ENCODE measurements at regions not wholly inside any gene's neighbourhood (a gene's known extent, or its start where the extent isn't known, plus 50 kb on each side); places are given as distances from the start of the nearest gene placed in this dataset.
A peak's percentile ranks its signal among the peaks of the same experiment; 100 is the strongest.
"Not testable (repeated sequence)": the region's sequence is repeated elsewhere in the genome, so short reads cannot be mapped to it uniquely, and the experiment has no call there.

DNA sequence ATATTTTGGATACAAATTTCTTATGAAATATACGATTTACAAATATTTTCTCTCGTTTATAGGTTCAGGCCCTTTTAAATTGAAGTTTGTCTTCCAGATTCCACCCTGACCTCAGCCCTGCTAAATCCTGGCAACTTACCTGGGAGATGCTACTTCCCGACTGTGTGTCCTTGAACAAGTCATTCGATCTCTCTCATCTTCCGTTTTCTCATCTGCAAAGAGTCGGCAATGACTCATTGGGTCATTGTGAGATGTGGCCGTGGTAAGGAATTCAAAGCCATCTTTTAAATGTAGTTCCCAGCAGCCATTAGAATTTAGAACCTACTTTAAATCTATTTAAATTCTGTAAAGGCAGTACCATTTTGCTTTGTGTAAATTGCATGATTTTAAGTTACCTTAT, 72.5 kb downstream of the LHX2 start:
- Histone ChIP-seq H3K79me1 (ENCODE audit: low read depth, low read length) (no peaks in the 10 kb centered on the region), H3K27me3 (ENCODE audit: control insufficient read depth in 3 of 3, insufficient read depth in 3 of 3, low read depth in 1 of 3, low read length in 3 of 3) (peaks cover 0 to 5% (median 0%) of the 10 kb centered on the region in 3 experiments), H2AK5ac (ENCODE audit: low read depth, low read length) (no peak overlapping the region), H2BK12ac (ENCODE audit: low read length) (no peak overlapping the region), H3K36me3 (replicated peaks in 1 of 2; ENCODE audit: control insufficient read depth in 2 of 2, insufficient read depth in 2 of 2, low read length in 2 of 2) (no peaks in the 10 kb centered on the region), H3K14ac (ENCODE audit: low read length) (no peak overlapping the region), H4K8ac (ENCODE audit: low read depth, low read length) (no peak overlapping the region), H3K27ac (replicated peaks; ENCODE audit: low read length) (no peak overlapping the region), H3K23ac (ENCODE audit: low read depth, low read length, poor library complexity) (no peak overlapping the region), H2BK5ac (ENCODE audit: low read length) (no peak overlapping the region), H3K4ac (ENCODE audit: low read length) (no peak overlapping the region), H3K9ac (ENCODE audit: low read depth, low read length, poor library complexity) (no peak overlapping the region), H2BK15ac (ENCODE audit: low read length) (no peak overlapping the region), H3K18ac (ENCODE audit: low read length) (no peak overlapping the region), H3K4me1 (ENCODE audit: control insufficient read depth in 2 of 2, insufficient read depth in 1 of 2, low read depth in 1 of 2, low read length in 2 of 2) (no peaks in the 10 kb centered on the region), H2BK120ac (ENCODE audit: low read depth, low read length) (no peak overlapping the region), H3K9me3 (replicated peaks in 1 of 2; ENCODE audit: control insufficient read depth in 2 of 2, insufficient read depth in 1 of 2, low read depth in 1 of 2, low read length in 2 of 2) (peaks cover 0 to 4% of the 10 kb centered on the region in 2 donors), H3K4me3 (ENCODE audit: low read length in 2 of 2) (no peak overlapping the region), H2AFZ (ENCODE audit: low read length) (no peak overlapping the region), H3K4me2 (ENCODE audit: insufficient read depth, low read length, poor library complexity, severe bottlenecking) (no peak overlapping the region), H4K91ac (ENCODE audit: low read depth, low read length, poor library complexity) (no peak overlapping the region)
- whole genome bisulfite sequencing, 2 donors (ENCODE audit: extremely low coverage in 2 of 2, insufficient read length in 2 of 2, insufficient replicate concordance in 1 of 2), result no CpG with 5 or more reads among the region's 7 CpGs
- no peak for DNase-seq (ENCODE audit: low spot score)

DNA sequence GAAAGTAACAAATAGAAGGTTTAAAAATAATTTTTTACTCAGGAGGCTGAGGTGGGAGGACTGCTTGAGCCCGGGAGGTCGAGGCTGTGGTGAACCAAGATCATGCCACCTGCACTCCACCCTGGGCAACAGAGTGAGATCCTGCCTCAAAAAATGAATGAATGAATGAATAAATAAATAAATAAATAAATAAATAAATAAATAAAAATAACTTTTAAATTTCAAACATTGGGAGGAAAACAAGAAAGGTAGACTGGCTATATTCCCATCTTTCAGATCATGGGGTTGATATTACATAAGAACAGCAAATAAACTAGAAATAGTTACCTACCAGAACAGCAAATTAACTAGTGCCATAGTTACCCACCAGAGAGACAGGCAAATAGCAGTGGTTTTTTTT, 75.7 kb downstream of the LHX2 start:
- no peak for DNase-seq (ENCODE audit: low spot score)
- H3K79me1 ChIP-seq (ENCODE audit: low read depth, low read length), result no peaks in the 10 kb centered on the region
- no peak overlapping the region for H3K23ac ChIP-seq (ENCODE audit: low read depth, low read length, poor library complexity)
- H3K36me3 ChIP-seq (replicated peaks in 1 of 2; ENCODE audit: control insufficient read depth in 2 of 2, insufficient read depth in 2 of 2, low read length in 2 of 2), result no peaks in the 10 kb centered on the region
- H3K9ac ChIP-seq (ENCODE audit: low read depth, low read length, poor library complexity), result no peak overlapping the region
- H4K8ac ChIP-seq (ENCODE audit: low read depth, low read length), result no peak overlapping the region
- no peak overlapping the region for H2BK5ac ChIP-seq (ENCODE audit: low read length)
- peaks cover 0 to 4% of the 10 kb centered on the region in 2 donors for H3K9me3 ChIP-seq (replicated peaks in 1 of 2; ENCODE audit: control insufficient read depth in 2 of 2, insufficient read depth in 1 of 2, low read depth in 1 of 2, low read length in 2 of 2)
- H3K18ac ChIP-seq (ENCODE audit: low read length), result no peak overlapping the region
- no peak overlapping the region for H2BK12ac ChIP-seq (ENCODE audit: low read length)
- no peak overlapping the region for H4K91ac ChIP-seq (ENCODE audit: low read depth, low read length, poor library complexity)
- H2BK15ac ChIP-seq (ENCODE audit: low read length), result no peak overlapping the region
- no CpG with 5 or more reads among the region's 2 CpGs for WGBS, 2 donors (ENCODE audit: extremely low coverage in 2 of 2, insufficient read length in 2 of 2, insufficient replicate concordance in 1 of 2)
- no peak overlapping the region for H2AK5ac ChIP-seq (ENCODE audit: low read depth, low read length)
- H2BK120ac ChIP-seq (ENCODE audit: low read depth, low read length), result no peak overlapping the region
- no peak overlapping the region for H3K27ac ChIP-seq (replicated peaks; ENCODE audit: low read length)
- H3K4me3 ChIP-seq (ENCODE audit: low read length in 2 of 2), result no peak overlapping the region
- peaks cover 0 to 5% (median 0%) of the 10 kb centered on the region in 3 experiments for H3K27me3 ChIP-seq (ENCODE audit: control insufficient read depth in 3 of 3, insufficient read depth in 3 of 3, low read depth in 1 of 3, low read length in 3 of 3)
- no peak overlapping the region for H3K4ac ChIP-seq (ENCODE audit: low read length)
- no peaks in the 10 kb centered on the region for H3K4me1 ChIP-seq (ENCODE audit: control insufficient read depth in 2 of 2, insufficient read depth in 1 of 2, low read depth in 1 of 2, low read length in 2 of 2)
- H3K14ac ChIP-seq (ENCODE audit: low read length), result no peak overlapping the region
- no peak overlapping the region for H2AFZ ChIP-seq (ENCODE audit: low read length)
- H3K4me2 ChIP-seq (ENCODE audit: insufficient read depth, low read length, poor library complexity, severe bottlenecking), result no peak overlapping the region

DNA sequence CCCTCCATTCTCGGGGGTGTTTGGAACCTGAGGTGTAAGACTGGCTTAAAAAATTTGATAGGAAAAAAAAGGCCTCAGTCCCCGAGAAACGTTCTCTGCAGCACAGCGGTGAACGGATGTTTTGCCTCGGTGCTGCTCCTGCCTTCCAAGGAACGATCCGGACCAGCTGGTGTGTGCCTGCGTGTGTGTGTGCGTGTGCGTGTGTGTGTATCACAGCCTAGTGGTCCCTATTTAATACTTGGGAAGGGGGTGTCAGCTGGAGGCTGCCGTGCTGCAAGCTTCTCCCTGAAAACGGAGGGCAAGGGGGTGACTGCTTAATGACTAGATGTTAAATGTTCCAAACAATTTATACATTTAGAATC, 76.9 kb downstream of the LHX2 start:
- Histone ChIP-seq H3K23ac (ENCODE audit: low read depth, low read length, poor library complexity) (no peak overlapping the region), H3K36me3 (replicated peaks in 1 of 2; ENCODE audit: control insufficient read depth in 2 of 2, insufficient read depth in 2 of 2, low read length in 2 of 2) (no peaks in the 10 kb centered on the region), H3K9me3 (replicated peaks in 1 of 2; ENCODE audit: control insufficient read depth in 2 of 2, insufficient read depth in 1 of 2, low read depth in 1 of 2, low read length in 2 of 2) (peaks cover 0 to 4% of the 10 kb centered on the region in 2 donors), H3K27ac (replicated peaks; ENCODE audit: low read length) (no peak overlapping the region), H2AK5ac (ENCODE audit: low read depth, low read length) (no peak overlapping the region), H2BK5ac (ENCODE audit: low read length) (no peak overlapping the region), H4K8ac (ENCODE audit: low read depth, low read length) (no peak overlapping the region), H3K14ac (ENCODE audit: low read length) (no peak overlapping the region), H2BK120ac (ENCODE audit: low read depth, low read length) (peak overlapping the region; percentile 18), H4K91ac (ENCODE audit: low read depth, low read length, poor library complexity) (no peak overlapping the region), H3K4me3 (ENCODE audit: low read length in 2 of 2) (no peak overlapping the region), H2BK15ac (ENCODE audit: low read length) (no peak overlapping the region), H3K4ac (ENCODE audit: low read length) (no peak overlapping the region), H3K4me1 (ENCODE audit: control insufficient read depth in 2 of 2, insufficient read depth in 1 of 2, low read depth in 1 of 2, low read length in 2 of 2) (no peaks in the 10 kb centered on the region), H3K79me1 (ENCODE audit: low read depth, low read length) (no peaks in the 10 kb centered on the region), H2AFZ (ENCODE audit: low read length) (no peak overlapping the region), H3K18ac (ENCODE audit: low read length) (no peak overlapping the region), H3K4me2 (ENCODE audit: insufficient read depth, low read length, poor library complexity, severe bottlenecking) (no peak overlapping the region), H3K9ac (ENCODE audit: low read depth, low read length, poor library complexity) (no peak overlapping the region), H2BK12ac (ENCODE audit: low read length) (no peak overlapping the region), H3K27me3 (ENCODE audit: control insufficient read depth in 3 of 3, insufficient read depth in 3 of 3, low read depth in 1 of 3, low read length in 3 of 3) (peaks cover 0 to 5% (median 0%) of the 10 kb centered on the region in 3 experiments)
- DNase-seq (ENCODE audit: low spot score), result no peak
- WGBS, 2 donors (ENCODE audit: extremely low coverage in 2 of 2, insufficient read length in 2 of 2, insufficient replicate concordance in 1 of 2), result no CpG with 5 or more reads among the region's 13 CpGs

DNA sequence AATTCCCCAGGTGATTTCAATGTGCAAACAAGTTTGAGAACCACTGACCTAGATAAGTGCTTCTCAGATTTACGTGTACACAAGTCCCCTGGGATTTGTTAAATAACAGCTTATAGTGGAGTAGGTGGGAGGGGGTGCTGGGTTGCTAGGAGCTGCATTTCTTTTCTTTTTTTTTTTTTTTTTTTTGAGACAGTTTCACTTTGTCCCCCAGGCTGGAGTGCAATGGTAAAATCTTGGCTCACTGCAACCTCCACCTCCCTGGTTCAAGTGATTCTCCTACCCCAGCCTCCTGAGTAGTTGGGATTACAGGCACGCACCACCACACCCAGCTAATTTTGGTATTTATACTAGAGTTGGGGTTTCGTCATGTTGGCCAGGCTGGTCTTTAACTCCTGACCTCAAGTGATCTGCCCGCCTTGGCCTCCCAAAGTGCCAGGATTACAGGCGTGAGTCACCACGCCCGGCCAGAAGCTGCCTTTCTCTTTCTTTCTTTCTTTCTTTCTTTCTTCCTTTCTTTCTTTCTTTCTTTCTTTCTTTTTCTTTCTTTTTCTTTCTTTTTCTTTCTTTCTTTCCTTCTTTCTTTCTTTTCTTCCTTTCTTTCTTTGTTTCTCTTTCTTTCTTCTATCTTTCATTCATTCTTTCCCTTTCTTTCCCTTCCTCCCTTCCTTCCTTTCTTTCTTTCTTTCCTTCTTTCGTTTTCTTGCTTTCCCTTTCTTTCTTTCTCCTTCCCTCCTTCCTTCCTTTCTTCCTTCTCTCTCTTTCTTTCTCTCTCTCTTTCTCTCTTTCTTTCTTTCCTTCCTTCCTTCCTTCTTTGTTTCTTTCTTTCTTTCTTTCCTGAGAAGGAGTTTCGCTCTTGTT, 78.3 kb downstream of the LHX2 start:
- not testable (repeated sequence) for H4K8ac ChIP-seq (ENCODE audit: low read depth, low read length); H3K14ac ChIP-seq (ENCODE audit: low read length); H2BK120ac ChIP-seq (ENCODE audit: low read depth, low read length); H2BK5ac ChIP-seq (ENCODE audit: low read length); H3K27me3 ChIP-seq (ENCODE audit: control insufficient read depth in 3 of 3, insufficient read depth in 3 of 3, low read depth in 1 of 3, low read length in 3 of 3); H3K79me1 ChIP-seq (ENCODE audit: low read depth, low read length); H3K27ac ChIP-seq (replicated peaks; ENCODE audit: low read length); H3K4ac ChIP-seq (ENCODE audit: low read length); H4K91ac ChIP-seq (ENCODE audit: low read depth, low read length, poor library complexity); H3K9ac ChIP-seq (ENCODE audit: low read depth, low read length, poor library complexity); H3K4me3 ChIP-seq (ENCODE audit: low read length in 2 of 2); H2AK5ac ChIP-seq (ENCODE audit: low read depth, low read length); H3K4me1 ChIP-seq (ENCODE audit: control insufficient read depth in 2 of 2, insufficient read depth in 1 of 2, low read depth in 1 of 2, low read length in 2 of 2); DNase-seq (ENCODE audit: low spot score); H2BK15ac ChIP-seq (ENCODE audit: low read length); H3K23ac ChIP-seq (ENCODE audit: low read depth, low read length, poor library complexity); H3K36me3 ChIP-seq (replicated peaks in 1 of 2; ENCODE audit: control insufficient read depth in 2 of 2, insufficient read depth in 2 of 2, low read length in 2 of 2); H3K4me2 ChIP-seq (ENCODE audit: insufficient read depth, low read length, poor library complexity, severe bottlenecking); H3K18ac ChIP-seq (ENCODE audit: low read length); H3K9me3 ChIP-seq (replicated peaks in 1 of 2; ENCODE audit: control insufficient read depth in 2 of 2, insufficient read depth in 1 of 2, low read depth in 1 of 2, low read length in 2 of 2); H2BK12ac ChIP-seq (ENCODE audit: low read length); H2AFZ ChIP-seq (ENCODE audit: low read length)
- no CpG with 5 or more reads among the region's 9 CpGs for WGBS, 2 donors (ENCODE audit: extremely low coverage in 2 of 2, insufficient read length in 2 of 2, insufficient replicate concordance in 1 of 2)

All from neuronal stem cell (in vitro differentiated cells).